HEK293 (cell line): ENCODE measurements at regions not wholly inside any gene's neighbourhood (a gene's known extent, or its start where the extent isn't known, plus 50 kb on each side); places are given as distances from the start of the nearest gene placed in this dataset.

Experiments
- CTCF ChIA-PET: fragments of 350-600 bp; formaldehyde crosslinking; extraction: SDS; loops from one replicate; lab custom pipeline; 2021; ENCODE audit warnings: antibody characterized with exemption; lab: Yijun Ruan, JAX
- POLR2A ChIA-PET: fragments of 300-600 bp; formaldehyde crosslinking; extraction: SDS; loops from one replicate; lab custom pipeline; 2020; ENCODE audit warnings: antibody characterized with exemption, inconsistent platforms; lab: Yijun Ruan, JAX
- H3K27ac ChIP-seq: fragments of 200-500 bp; sonication (Bioruptor generic); 2 replicates; pipeline ENCODE4 v1.5.1; 2014; ENCODE audit warnings: low read depth, low read length, control low read depth, inconsistent platforms; ENCODE audit errors: extremely low read depth
- H3K36me3 ChIP-seq, 2 experiments: fragments of 200-500 bp in 1 of 2; sonication (Bioruptor generic) in 1 of 2; 1 replicate in 1 of 2; 2 replicates in 1 of 2; pipeline ENCODE4 v1.5.1; 2014 to 2017; ENCODE audit warnings: inconsistent platforms in 2 of 2, low read length in 2 of 2; ENCODE audit not compliant: control insufficient read depth in 2 of 2, insufficient read depth in 1 of 2
- H3K4me1 ChIP-seq: fragments of 200-500 bp; sonication (Bioruptor generic); 2 replicates; pipeline ENCODE4 v1.5.1; 2014; ENCODE audit warnings: mild to moderate bottlenecking, low read length, inconsistent platforms; ENCODE audit not compliant: control insufficient read depth, insufficient read depth
- H3K4me3 ChIP-seq: 2 replicates; pipeline ENCODE4 v1.5.1; 2011; ENCODE audit warnings: low read depth, mild to moderate bottlenecking, control low read depth, low read length, moderate library complexity
- H3K9me3 ChIP-seq: fragments of 200-500 bp; sonication (Bioruptor generic); 2 replicates; pipeline ENCODE4 v1.5.1; 2014; ENCODE audit warnings: low read depth, low read length, inconsistent platforms; ENCODE audit not compliant: control insufficient read depth, insufficient read depth
- ELK4 ChIP-seq: IDR thresholded peaks from 2 replicates; pipeline ENCODE4 v1.6.1; 2011; ENCODE audit warnings: mild to moderate bottlenecking, low read depth, low read length, borderline replicate concordance
- MEIS1 ChIP-seq: sonication (generic); formaldehyde crosslinking; IDR thresholded peaks from 2 replicates; pipeline ENCODE4 v1.8.1; 2022; ENCODE audit warnings: missing genetic modification reagents, mild to moderate bottlenecking, borderline replicate concordance
- OVOL3 ChIP-seq: fragments of 450-650 bp; formaldehyde crosslinking; IDR thresholded peaks from 2 replicates; pipeline ENCODE4 v1.5.1; 2016; ENCODE audit warnings: missing biosample characterization, missing genetic modification characterization
- ZBTB6 ChIP-seq: fragments of 450-650 bp; formaldehyde crosslinking; IDR thresholded peaks from 2 replicates; pipeline ENCODE4 v1.5.1; 2017; ENCODE audit warnings: missing biosample characterization, missing genetic modification characterization
- ZNF112 ChIP-seq: fragments of 450-650 bp; formaldehyde crosslinking; IDR thresholded peaks from 2 replicates; pipeline ENCODE4 v1.5.0; 2017; ENCODE audit warnings: missing biosample characterization, missing genetic modification characterization
- ZNF311 ChIP-seq: fragments of 450-650 bp; formaldehyde crosslinking; IDR thresholded peaks from 2 replicates; pipeline ENCODE4 v1.5.1; 2017; ENCODE audit warnings: missing biosample characterization, missing genetic modification characterization, borderline replicate concordance
- ZNF391 ChIP-seq: fragments of 450-650 bp; formaldehyde crosslinking; IDR thresholded peaks from 2 replicates; pipeline ENCODE4 v1.5.1; 2016; ENCODE audit warnings: low read depth, missing biosample characterization, missing genetic modification characterization, borderline replicate concordance
- ZNF426 ChIP-seq: fragments of 450-650 bp; formaldehyde crosslinking; IDR thresholded peaks from 2 replicates; pipeline ENCODE4 v1.5.1; 2017; ENCODE audit warnings: missing biosample characterization, missing genetic modification characterization, mild to moderate bottlenecking, inconsistent platforms, moderate library complexity
- ZNF623 ChIP-seq: fragments of 450-650 bp; formaldehyde crosslinking; IDR thresholded peaks from 2 replicates; pipeline ENCODE4 v1.5.1; 2016; ENCODE audit warnings: missing biosample characterization, missing genetic modification characterization
- ZNF654 ChIP-seq: fragments of 450-650 bp; formaldehyde crosslinking; IDR thresholded peaks from 2 replicates; pipeline ENCODE4 v1.5.1; 2016; ENCODE audit warnings: low read depth, missing biosample characterization, missing genetic modification characterization
- ZNF658 ChIP-seq: fragments of 450-650 bp; formaldehyde crosslinking; IDR thresholded peaks from 2 replicates; pipeline ENCODE4; 2016; ENCODE audit warnings: missing biosample characterization, missing genetic modification characterization
- ZNF670 ChIP-seq: fragments of 450-650 bp; formaldehyde crosslinking; IDR thresholded peaks from 2 replicates; pipeline ENCODE4 v1.5.1; 2016; ENCODE audit warnings: missing biosample characterization, missing genetic modification characterization, low read depth
- ZNF777 ChIP-seq: fragments of 450-650 bp; formaldehyde crosslinking; IDR thresholded peaks from 2 replicates; pipeline ENCODE4 v1.5.1; 2017; ENCODE audit warnings: missing biosample characterization, missing genetic modification characterization, borderline replicate concordance
- TF ChIP-seq, protein P1 (sequence below): fragments of 450-650 bp; formaldehyde crosslinking; IDR thresholded peaks from 2 replicates; pipeline ENCODE4 v1.5.1; 2017; ENCODE audit warnings: missing biosample characterization, missing genetic modification characterization

DNA sequence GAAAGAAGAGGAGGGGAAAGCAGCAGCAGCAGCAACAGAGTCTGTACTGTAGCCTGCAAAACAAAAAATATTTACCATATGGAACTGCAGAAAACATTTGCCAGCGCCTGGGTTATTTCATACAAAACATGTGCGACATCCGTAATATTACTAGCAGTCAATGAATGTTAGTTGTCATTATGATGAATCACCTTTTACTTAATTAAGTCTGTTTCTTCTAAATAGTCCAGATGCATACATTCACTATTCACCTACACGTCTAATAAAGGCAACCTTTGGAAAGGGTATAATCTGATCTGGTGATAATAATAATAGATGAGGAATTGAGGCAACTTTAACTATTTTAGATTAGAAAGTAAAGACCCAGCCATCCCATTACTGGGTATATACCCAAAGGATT lies 426.3 kb upstream of the ST6GAL2 start (continued):
- no peak for TF ChIP-seq ZNF391 (tag by site-specific recombination)

DNA sequence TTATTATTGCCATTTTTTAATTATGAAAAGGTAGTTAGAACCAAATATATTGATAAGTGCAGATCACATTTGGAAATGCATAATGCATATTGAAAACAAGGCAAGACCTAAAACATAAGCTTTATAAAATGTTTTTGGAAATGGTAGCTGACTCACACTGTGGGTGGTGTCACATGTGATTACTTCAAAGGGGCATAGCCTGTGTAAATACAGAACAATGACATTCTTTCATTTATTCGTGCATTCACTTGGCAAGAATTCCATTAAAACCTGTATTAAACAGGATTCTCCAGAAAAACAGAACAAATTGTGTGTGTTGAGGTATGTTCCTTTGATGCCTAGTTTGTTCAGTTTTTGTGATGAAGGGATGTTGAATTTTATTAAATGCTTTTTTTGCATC lies 427.3 kb upstream of the ST6GAL2 start:
- no peaks in the 10 kb centered on the region for H3K36me3 ChIP-seq
- TF ChIP-seq ZNF777 (no peak), ZNF623 (no peak)
- TF ChIP-seq, protein P1, sequence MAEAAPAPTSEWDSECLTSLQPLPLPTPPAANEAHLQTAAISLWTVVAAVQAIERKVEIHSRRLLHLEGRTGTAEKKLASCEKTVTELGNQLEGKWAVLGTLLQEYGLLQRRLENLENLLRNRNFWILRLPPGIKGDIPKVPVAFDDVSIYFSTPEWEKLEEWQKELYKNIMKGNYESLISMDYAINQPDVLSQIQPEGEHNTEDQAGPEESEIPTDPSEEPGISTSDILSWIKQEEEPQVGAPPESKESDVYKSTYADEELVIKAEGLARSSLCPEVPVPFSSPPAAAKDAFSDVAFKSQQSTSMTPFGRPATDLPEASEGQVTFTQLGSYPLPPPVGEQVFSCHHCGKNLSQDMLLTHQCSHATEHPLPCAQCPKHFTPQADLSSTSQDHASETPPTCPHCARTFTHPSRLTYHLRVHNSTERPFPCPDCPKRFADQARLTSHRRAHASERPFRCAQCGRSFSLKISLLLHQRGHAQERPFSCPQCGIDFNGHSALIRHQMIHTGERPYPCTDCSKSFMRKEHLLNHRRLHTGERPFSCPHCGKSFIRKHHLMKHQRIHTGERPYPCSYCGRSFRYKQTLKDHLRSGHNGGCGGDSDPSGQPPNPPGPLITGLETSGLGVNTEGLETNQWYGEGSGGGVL, result no peak
- TF ChIP-seq, all 188 proteins: peak for 0
- ChIA-PET CTCF (no interaction called here), POLR2A (no interaction called here)
- Histone ChIP-seq H3K4me1 (no peaks in the 10 kb centered on the region), H3K27ac (no peak overlapping the region), H3K9me3 (no peaks in the 10 kb centered on the region), H3K4me3 (no peak overlapping the region)

DNA sequence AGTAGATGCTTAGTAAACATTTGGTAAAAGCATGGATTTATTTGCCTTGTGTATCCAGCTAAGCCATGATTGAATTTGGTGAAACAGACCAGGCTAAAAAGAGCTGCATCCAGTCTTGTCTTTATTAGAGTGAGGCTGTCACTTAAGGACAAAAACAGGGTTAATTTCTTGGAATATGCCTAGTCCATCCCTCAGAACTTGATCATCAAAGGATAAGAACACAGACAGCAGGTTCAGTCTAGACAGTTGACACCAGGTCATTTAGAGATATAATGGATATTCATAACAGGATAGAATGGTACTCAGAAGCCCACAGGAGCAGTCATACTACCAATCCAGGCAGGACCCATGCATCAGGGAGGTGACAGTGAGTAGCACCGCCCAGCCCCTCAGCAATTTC lies 434.9 kb upstream of the ST6GAL2 start:
- no peaks in the 10 kb centered on the region for H3K4me1 ChIP-seq
- TF ChIP-seq ELK4, result no peak
- TF ChIP-seq ZBTB6, result no peak
- no peak for TF ChIP-seq MEIS1 (CRISPR knock-in tag)
- ChIA-PET CTCF (no interaction called here), POLR2A (no interaction called here)
- no peak overlapping the region for H3K4me3 ChIP-seq
- H3K36me3 ChIP-seq, result no peaks in the 10 kb centered on the region
- H3K27ac ChIP-seq, result no peak overlapping the region
- H3K9me3 ChIP-seq, result no peaks in the 10 kb centered on the region

DNA sequence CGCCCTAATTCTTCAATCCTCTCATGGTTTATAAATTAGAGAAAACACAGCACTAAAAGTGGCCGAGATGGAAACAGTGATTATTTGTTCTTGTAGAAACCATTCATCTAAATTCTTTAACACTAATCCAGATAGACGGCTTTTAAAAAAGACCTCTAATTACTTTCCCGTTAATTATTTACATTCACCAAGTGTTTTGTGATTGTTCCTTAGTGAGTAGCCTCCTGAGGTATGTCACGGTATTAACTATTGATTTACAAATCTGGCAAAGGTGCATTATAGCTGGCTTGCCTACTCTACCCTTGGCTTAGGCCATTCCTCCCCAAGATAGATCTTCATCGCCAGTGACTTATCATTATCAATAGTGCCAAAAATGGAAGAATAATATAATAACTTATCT lies 436.4 kb upstream of the ST6GAL2 start:
- no peaks in the 10 kb centered on the region for H3K9me3 ChIP-seq
- TF ChIP-seq ZNF654, result no peak
- no peak for TF ChIP-seq OVOL3 (tag by site-specific recombination)
- TF ChIP-seq ZNF670 (tag by site-specific recombination), result no peak
- TF ChIP-seq ZNF311, result no peak
- no peak for TF ChIP-seq ZNF112 (tag by site-specific recombination)
- TF ChIP-seq ZNF426, result no peak
- no peak for TF ChIP-seq ELK4
- TF ChIP-seq ZNF658 (tag by site-specific recombination), result no peak
- ChIA-PET CTCF (no interaction called here), POLR2A (no interaction called here)
- no peak overlapping the region for H3K27ac ChIP-seq
- H3K4me1 ChIP-seq, result no peaks in the 10 kb centered on the region
- H3K36me3 ChIP-seq, result no peaks in the 10 kb centered on the region
- H3K4me3 ChIP-seq, result no peak overlapping the region
